HEK293T (cell line): ENCODE measurements at regions not wholly inside any gene's neighbourhood (a gene's known extent, or its start where the extent isn't known, plus 50 kb on each side); places are given as distances from the start of the nearest gene placed in this dataset.

Experiments used
- ARNT ChIP-seq: fragments of 450-650 bp; IDR thresholded peaks from 2 replicates; pipeline ENCODE4 v1.6.1; 2017; ENCODE audit warnings: mild to moderate bottlenecking
- BHLHE40 ChIP-seq: fragments of 450-650 bp; IDR thresholded peaks from 2 replicates; pipeline ENCODE4 v1.6.1; 2016; ENCODE audit warnings: mild to moderate bottlenecking, moderate library complexity, borderline replicate concordance
- ELF4 ChIP-seq: fragments of 450-650 bp; IDR thresholded peaks from 2 replicates; pipeline ENCODE4 v1.6.1; 2017; ENCODE audit warnings: antibody characterized with exemption
- FOXK2 ChIP-seq: fragments of 450-650 bp; IDR thresholded peaks from 2 replicates; pipeline ENCODE4 v1.6.1; 2016; ENCODE audit warnings: mild to moderate bottlenecking
- FOXM1 ChIP-seq: fragments of 450-650 bp; IDR thresholded peaks from 2 replicates; pipeline ENCODE4 v1.6.1; 2017; ENCODE audit warnings: mild to moderate bottlenecking, borderline replicate concordance
- NFRKB ChIP-seq: fragments of 450-650 bp; IDR thresholded peaks from 2 replicates; pipeline ENCODE4 v1.6.1; 2016; ENCODE audit warnings: mild to moderate bottlenecking, moderate library complexity
- SP1 ChIP-seq: fragments of 450-650 bp; IDR thresholded peaks from 2 replicates; pipeline ENCODE4 v1.6.1; 2017
- SUZ12 ChIP-seq: fragments of 450-650 bp; IDR thresholded peaks from 2 replicates; pipeline ENCODE4 v1.6.1; 2016; ENCODE audit warnings: mild to moderate bottlenecking
- TARDBP ChIP-seq: fragments of 450-650 bp; IDR thresholded peaks from 2 replicates; pipeline ENCODE4 v1.6.1; 2016

DNA sequence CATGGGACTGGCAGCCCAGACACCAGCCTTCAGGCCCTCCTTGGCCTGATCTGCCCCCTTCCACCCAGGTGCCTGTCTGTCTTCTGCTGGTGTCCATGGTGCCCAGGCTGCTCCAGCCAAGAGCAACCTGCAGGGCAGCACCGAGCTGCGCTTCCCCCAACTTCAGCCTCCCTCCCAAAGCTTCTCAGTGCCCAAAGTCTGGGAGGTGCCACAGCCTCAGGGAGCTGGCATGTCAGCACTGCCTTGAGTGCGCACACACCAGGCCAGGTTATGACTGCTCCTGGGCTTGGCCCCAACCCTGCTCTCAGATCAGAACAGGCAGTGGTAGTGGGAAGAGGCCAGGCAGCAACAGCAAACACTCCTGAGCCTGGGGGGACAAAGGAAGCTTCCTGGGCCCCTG lies 304.6 kb upstream of the NRG3 start:
- TF ChIP-seq NFRKB (no peak), SP1 (no peak), TARDBP (no peak), FOXM1 (no peak), SUZ12 (no peak), BHLHE40 (no peak), ARNT (no peak), FOXK2 (no peak), ELF4 (no peak)
